Kidney (tissue), 13 donors: ENCODE measurements at regions not wholly inside any gene's neighbourhood (a gene's known extent, or its start where the extent isn't known, plus 50 kb on each side); places are given as distances from the start of the nearest gene placed in this dataset.

Experiments used
- DNase-seq, 5 donors: peaks; one replicate each; pipeline ENCODE4 v3.0.0-alpha.2; 2013 to 2020
- FAIRE-seq: peaks from 2 replicates; lab custom pipeline; 2012; peaks lifted over from hg19 to GRCh38; lab: Jason Lieb, UNC
- H3K27ac ChIP-seq, 2 donors: one replicate each; pipeline ENCODE4 v1.7.0; 2013; ENCODE audit warnings: low read depth in 2 of 2, low read length in 2 of 2, inconsistent platforms in 1 of 2
- H3K27me3 ChIP-seq: one replicate; pipeline ENCODE4 v1.7.1; 2013; ENCODE audit warnings: low read length, inconsistent platforms; ENCODE audit not compliant: control insufficient read depth, insufficient read depth
- H3K36me3 ChIP-seq, 3 donors: one replicate each; pipeline versions ENCODE4 v1.7.0 to v1.7.1; 2013; ENCODE audit warnings: low read length in 3 of 3, control low read depth in 1 of 3, inconsistent platforms in 1 of 3; ENCODE audit not compliant: insufficient read depth in 3 of 3, control insufficient read depth in 2 of 3
- H3K4me1 ChIP-seq, 3 donors: one replicate each; pipeline versions ENCODE4 v1.7.0 to v1.7.1; 2013; ENCODE audit warnings: low read length in 3 of 3, inconsistent platforms in 1 of 3, low read depth in 1 of 3; ENCODE audit not compliant: control insufficient read depth in 2 of 3, insufficient read depth in 2 of 3
- H3K4me3 ChIP-seq, 3 donors: one replicate each; pipeline versions ENCODE4 v1.7.0 to v1.8.1; 2013; ENCODE audit warnings: low read length in 3 of 3, control low read depth in 1 of 3, inconsistent platforms in 1 of 3
- H3K9ac ChIP-seq, 3 donors: one replicate each; pipeline versions ENCODE4 v1.7.0 to v1.7.1; 2013; ENCODE audit warnings: low read length in 3 of 3, control low read depth in 1 of 3, inconsistent platforms in 1 of 3
- H3K9me3 ChIP-seq, 3 donors: one replicate each; pipeline versions ENCODE4 v1.7.0 to v1.7.1; 2013; ENCODE audit warnings: low read length in 3 of 3, control low read depth in 1 of 3, inconsistent platforms in 1 of 3; ENCODE audit not compliant: control insufficient read depth in 2 of 3, insufficient read depth in 1 of 3
- intact Hi-C: fragments of 100-400 bp; cut with DNase I; formaldehyde crosslinking; loops from one replicate; pipeline ENCODE4 v1.11.1; 2022
- TF ChIP-seq, protein P1 (sequence below): IDR thresholded peaks from 3 replicates; pipeline ENCODE4 v1.5.1; 2012; ENCODE audit warnings: mild to moderate bottlenecking, moderate library complexity, borderline replicate concordance; ENCODE audit not compliant: insufficient read depth; ENCODE audit errors: extremely low read depth
- donor health status: control.
- donor health status: control.
- donor health status: control.
- donor health status: control.
- donor health status: control.
- donor health status: DM: yes; HTN: yes; CAD: no.
- donor health status: Normal renal cell carcinoma (clear cell type).

DNA sequence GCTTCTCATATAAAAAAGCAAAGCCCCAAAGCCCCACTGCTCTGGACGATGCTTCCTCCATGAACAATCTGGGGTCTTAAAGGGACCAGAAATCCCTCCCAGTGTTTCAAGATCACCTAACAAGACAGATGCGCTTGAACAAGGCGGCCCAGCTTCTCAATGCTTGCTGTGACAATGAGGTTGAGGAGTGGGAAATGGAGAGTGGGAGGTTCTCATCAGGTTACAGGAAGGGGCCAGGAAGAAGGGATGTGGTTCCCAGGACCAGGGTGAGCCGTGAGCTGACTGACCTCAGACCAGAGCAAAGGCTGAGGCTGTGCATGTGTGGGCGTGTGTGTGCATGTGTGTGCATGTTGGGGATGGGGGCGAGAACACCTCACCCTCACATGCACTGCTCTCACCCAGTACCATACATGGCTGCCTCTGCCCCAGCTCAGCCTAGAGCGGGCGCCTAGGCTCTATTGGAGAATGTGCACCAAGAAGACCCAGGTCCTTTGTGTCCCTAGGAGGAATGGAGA is 220.8 kb upstream of the GPR26 start:
- Histone ChIP-seq H3K9me3 (no peaks in the 10 kb centered on the region), H3K9ac (no peak overlapping the region), H3K4me1 (no peaks in the 10 kb centered on the region), H3K4me3 (no peak overlapping the region), H3K27ac (no peak overlapping the region), H3K27me3 (no peaks in the 10 kb centered on the region), H3K36me3 (no peaks in the 10 kb centered on the region)
- TF ChIP-seq, protein P1, sequence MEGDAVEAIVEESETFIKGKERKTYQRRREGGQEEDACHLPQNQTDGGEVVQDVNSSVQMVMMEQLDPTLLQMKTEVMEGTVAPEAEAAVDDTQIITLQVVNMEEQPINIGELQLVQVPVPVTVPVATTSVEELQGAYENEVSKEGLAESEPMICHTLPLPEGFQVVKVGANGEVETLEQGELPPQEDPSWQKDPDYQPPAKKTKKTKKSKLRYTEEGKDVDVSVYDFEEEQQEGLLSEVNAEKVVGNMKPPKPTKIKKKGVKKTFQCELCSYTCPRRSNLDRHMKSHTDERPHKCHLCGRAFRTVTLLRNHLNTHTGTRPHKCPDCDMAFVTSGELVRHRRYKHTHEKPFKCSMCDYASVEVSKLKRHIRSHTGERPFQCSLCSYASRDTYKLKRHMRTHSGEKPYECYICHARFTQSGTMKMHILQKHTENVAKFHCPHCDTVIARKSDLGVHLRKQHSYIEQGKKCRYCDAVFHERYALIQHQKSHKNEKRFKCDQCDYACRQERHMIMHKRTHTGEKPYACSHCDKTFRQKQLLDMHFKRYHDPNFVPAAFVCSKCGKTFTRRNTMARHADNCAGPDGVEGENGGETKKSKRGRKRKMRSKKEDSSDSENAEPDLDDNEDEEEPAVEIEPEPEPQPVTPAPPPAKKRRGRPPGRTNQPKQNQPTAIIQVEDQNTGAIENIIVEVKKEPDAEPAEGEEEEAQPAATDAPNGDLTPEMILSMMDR: no peak
- DNase-seq (peak in 3 of 5 donors; percentile 33 to 54 (median 44)), FAIRE-seq (no peak)
- intact Hi-C loops: no loop called here

DNA sequence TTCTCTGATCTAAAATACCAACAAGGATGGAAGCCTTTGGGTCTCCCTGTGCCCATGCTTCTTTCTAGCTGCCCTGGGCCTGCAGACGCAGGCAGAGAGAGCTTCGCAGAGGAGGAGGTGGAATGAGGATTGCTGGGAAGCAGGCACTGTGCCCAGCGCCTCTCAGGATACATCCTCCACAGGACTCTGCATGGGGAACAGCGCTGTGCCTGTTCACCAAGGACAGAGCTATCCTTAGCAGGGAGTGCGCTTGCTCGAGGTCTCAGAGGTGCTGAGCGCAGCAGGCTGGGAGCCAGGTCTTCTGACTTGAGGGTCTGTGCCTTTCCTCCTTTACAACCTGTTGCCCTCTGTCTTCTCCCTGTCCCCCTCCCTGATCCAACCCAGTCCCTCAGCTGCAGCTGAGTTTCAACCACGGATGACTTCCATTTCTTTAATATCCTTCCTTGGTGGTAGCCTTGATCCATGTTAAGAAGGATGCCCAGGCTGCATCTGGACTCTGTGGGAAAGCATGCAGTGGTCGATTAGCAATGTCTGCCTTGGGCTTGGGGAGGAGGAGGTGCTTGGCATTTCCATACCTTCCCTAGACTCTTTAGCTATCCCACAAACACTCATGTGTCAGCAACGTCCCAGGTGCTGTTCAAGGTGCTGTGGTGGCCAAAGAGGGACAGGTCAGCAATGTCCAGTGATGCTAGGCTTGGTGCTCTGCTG is 219.6 kb upstream of the GPR26 start:
- TF ChIP-seq, protein P1: no peak
- no peak overlapping the region for H3K27ac ChIP-seq
- intact Hi-C loops: no loop called here
- DNase-seq: no peak
- no peak for FAIRE-seq
- no peak overlapping the region for H3K9ac ChIP-seq
- H3K27me3 ChIP-seq: no peaks in the 10 kb centered on the region
- no peaks in the 10 kb centered on the region for H3K4me1 ChIP-seq
- no peaks in the 10 kb centered on the region for H3K36me3 ChIP-seq
- no peaks in the 10 kb centered on the region for H3K9me3 ChIP-seq
- no peak overlapping the region for H3K4me3 ChIP-seq

DNA sequence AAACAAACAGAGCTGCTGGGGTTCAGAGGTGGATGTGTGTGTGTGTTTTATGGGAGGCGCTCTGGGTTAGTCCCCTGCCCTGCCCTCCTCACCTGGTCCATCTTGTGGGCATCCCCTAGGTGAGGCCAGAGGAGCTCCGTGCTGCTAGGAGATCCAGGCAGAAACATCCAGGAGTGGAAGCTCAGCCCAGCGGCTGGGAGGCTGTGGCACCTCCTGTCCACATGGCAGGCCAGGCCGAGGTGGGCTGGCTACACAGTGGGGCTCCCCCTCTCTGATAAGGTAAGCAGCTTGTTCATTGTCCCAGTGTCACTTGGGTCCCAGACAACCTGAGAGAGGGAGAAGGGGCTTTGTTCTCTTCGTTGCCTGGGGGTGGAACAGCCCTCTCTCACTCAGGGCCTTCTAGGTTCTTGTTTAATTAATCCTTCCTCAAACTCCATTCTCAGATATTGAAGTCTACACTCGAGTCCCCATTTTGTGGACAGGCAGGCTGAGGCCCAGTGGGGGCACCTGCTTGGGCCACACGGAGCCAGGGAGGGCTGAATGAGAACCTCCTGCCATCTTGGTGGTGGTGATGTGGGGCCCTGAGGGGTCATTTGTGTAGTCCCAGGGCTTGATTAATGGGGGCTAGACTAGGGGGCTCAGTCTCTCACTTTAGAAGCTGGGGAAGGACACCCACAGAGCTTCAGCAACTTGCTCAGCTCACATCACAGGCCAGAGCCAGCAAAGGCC is 216.8 kb upstream of the GPR26 start:
- H3K9ac ChIP-seq: no peak overlapping the region
- no peaks in the 10 kb centered on the region for H3K27me3 ChIP-seq
- no peak for DNase-seq
- H3K4me3 ChIP-seq: no peak overlapping the region
- H3K9me3 ChIP-seq: no peaks in the 10 kb centered on the region
- H3K4me1 ChIP-seq: no peaks in the 10 kb centered on the region
- FAIRE-seq: no peak
- TF ChIP-seq, protein P1: no peak
- H3K27ac ChIP-seq: no peak overlapping the region
- intact Hi-C loops: no loop called here
- no peaks in the 10 kb centered on the region for H3K36me3 ChIP-seq
